Thyroid gland (tissue), 4 donors: ENCODE measurements at regions not wholly inside any gene's neighbourhood (a gene's known extent, or its start where the extent isn't known, plus 50 kb on each side); places are given as distances from the start of the nearest gene placed in this dataset.

ENCODE experiments used
- POLR2A ChIP-seq, 2 donors: fragments of 450-650 bp; IDR thresholded peaks; one replicate each; pipeline ENCODE4 v1.6.1; 2017; ENCODE audit warnings: antibody characterized with exemption in 2 of 2, mild to moderate bottlenecking in 2 of 2, moderate library complexity in 1 of 2
- TF ChIP-seq, protein P1 (sequence below), 6 experiments: fragments of 200-600 bp in 3 of 6; fragments of 450-650 bp in 3 of 6; sonication (generic) in 3 of 6; IDR thresholded peaks; one replicate each; pipeline ENCODE4 v1.5.1; 2016 to 2019; ENCODE audit warnings: antibody characterized with exemption in 6 of 6, mild to moderate bottlenecking in 2 of 6, inconsistent platforms in 1 of 6, moderate library complexity in 1 of 6

DNA sequence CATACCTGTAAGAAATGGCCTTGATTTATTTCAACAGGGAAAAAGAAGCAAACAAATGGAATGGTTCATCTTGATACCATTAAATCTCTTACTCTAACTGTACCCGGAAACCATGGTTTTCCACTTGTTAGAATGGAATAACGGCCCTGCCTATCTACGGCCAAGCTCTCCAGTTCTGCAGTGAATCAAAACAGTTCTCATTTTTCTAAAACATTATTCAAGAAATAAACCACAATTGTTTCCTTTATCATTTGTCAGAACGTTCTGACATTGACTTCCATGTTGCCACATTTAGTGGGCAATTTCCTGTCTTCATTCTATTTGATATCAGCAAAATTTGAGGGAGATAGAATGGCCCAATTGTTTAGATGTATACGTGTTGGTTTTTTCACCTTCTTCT is 118.8 kb upstream of the CDH19 start:
- TF ChIP-seq, protein P1, sequence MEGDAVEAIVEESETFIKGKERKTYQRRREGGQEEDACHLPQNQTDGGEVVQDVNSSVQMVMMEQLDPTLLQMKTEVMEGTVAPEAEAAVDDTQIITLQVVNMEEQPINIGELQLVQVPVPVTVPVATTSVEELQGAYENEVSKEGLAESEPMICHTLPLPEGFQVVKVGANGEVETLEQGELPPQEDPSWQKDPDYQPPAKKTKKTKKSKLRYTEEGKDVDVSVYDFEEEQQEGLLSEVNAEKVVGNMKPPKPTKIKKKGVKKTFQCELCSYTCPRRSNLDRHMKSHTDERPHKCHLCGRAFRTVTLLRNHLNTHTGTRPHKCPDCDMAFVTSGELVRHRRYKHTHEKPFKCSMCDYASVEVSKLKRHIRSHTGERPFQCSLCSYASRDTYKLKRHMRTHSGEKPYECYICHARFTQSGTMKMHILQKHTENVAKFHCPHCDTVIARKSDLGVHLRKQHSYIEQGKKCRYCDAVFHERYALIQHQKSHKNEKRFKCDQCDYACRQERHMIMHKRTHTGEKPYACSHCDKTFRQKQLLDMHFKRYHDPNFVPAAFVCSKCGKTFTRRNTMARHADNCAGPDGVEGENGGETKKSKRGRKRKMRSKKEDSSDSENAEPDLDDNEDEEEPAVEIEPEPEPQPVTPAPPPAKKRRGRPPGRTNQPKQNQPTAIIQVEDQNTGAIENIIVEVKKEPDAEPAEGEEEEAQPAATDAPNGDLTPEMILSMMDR (IDR thresholded peaks at IDR 0.05): no peak
- TF ChIP-seq POLR2A (IDR thresholded peaks at IDR 0.05): no peak
